GM12872 (cell line): ENCODE measurements at regions not wholly inside any gene's neighbourhood (a gene's known extent, or its start where the extent isn't known, plus 50 kb on each side); places are given as distances from the start of the nearest gene placed in this dataset.

Experiments
- TF ChIP-seq, protein P1 (sequence below): IDR thresholded peaks from 3 replicates; pipeline ENCODE4 v1.5.1; 2011; ENCODE audit warnings: low read depth, mild to moderate bottlenecking, low read length, moderate library complexity; ENCODE audit not compliant: insufficient read depth

GRCh38 chr6:3970097-3970496, 108.8 kb downstream of the FAM217A start:
- TF ChIP-seq, protein P1, sequence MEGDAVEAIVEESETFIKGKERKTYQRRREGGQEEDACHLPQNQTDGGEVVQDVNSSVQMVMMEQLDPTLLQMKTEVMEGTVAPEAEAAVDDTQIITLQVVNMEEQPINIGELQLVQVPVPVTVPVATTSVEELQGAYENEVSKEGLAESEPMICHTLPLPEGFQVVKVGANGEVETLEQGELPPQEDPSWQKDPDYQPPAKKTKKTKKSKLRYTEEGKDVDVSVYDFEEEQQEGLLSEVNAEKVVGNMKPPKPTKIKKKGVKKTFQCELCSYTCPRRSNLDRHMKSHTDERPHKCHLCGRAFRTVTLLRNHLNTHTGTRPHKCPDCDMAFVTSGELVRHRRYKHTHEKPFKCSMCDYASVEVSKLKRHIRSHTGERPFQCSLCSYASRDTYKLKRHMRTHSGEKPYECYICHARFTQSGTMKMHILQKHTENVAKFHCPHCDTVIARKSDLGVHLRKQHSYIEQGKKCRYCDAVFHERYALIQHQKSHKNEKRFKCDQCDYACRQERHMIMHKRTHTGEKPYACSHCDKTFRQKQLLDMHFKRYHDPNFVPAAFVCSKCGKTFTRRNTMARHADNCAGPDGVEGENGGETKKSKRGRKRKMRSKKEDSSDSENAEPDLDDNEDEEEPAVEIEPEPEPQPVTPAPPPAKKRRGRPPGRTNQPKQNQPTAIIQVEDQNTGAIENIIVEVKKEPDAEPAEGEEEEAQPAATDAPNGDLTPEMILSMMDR, result no peak

- TF ChIP-seq, protein P1, result peak; percentile 71
Measured at GRCh38 chr6:3977875-3978711, 100.8 kb downstream of the FAM217A start.

GRCh38 chr6:3981917-3982316, 97.0 kb downstream of the FAM217A start:
- TF ChIP-seq, protein P1, result no peak

DNA sequence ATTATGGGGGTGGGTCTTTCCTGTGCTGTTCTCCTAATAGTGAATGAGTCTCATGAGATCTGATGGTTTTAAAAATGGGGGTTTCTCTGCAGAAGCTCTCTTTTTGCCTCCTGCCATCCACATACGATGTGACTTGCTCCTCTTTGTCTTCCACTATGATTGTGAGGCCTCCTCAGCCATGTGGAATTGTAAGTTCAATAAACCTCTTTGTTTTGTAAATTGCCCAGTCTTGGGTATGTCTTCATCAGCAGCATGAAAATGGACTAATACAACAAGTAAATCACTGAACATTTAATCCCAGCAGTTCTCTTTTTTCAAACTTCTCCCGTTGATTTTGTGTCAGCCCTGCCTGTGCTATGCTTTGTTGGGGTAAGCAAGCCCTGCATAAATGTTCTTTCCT, 95.2 kb downstream of the FAM217A start:
- TF ChIP-seq, protein P1, result no peak

- TF ChIP-seq, protein P1, result no peak
Measured at GRCh38 chr6:3984494-3984893, 94.4 kb downstream of the FAM217A start.

DNA sequence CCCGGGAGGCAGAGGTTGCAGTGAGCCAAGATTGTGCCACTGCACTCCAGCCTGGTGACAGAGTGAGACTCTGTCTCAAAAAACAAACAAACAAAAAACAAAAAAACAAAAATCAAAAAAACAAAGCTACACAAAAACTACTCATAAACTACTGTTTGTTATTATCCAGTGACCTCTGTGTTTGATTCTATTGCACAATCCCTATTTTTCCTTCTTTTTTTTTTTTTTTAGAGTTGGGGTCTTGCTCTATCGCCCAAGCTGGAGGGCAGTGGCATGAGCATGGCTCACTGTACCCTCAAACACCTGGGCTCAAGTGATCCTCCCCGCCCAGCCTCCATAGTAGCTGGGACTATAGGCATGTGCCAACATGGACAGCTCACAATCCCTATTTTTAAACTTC, 92.7 kb downstream of the FAM217A start:
- TF ChIP-seq, protein P1, result no peak

DNA sequence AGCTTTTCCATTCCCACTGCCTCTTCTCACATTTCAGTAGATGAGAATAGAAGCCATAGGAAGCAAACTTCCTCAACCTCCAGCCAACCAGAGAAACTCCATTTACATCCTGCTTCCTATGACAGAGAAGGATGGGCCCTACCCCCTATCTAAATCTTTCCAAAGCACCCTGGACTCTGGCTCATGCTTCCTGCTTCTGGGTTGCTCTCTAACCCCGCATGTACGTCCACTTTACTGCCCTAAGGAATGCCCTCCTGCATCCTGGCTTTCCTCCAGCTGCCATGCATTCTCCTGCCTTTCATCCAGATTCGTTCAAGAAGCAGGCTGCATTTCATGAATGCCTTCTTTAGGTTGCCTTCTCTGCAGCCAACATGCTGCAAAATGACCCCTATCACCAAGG, 91.9 kb downstream of the FAM217A start:
- TF ChIP-seq, protein P1, result no peak
